Smooth muscle cell (in vitro differentiated cells): ENCODE measurements at regions not wholly inside any gene's neighbourhood (a gene's known extent, or its start where the extent isn't known, plus 50 kb on each side); places are given as distances from the start of the nearest gene placed in this dataset.
A peak's percentile ranks its signal among the peaks of the same experiment; 100 is the strongest.

Source experiments
- DNase-seq: peaks from one replicate; lab custom pipeline; 2025; ENCODE audit not compliant: unreplicated experiment; lab: John Stamatoyannopoulos, UW
- H2AFZ ChIP-seq: fragments of 200-600 bp; sonication (generic); 2 replicates; pipeline ENCODE4 v1.6.0; 2016; ENCODE audit warnings: antibody characterized with exemption, low read depth, mild to moderate bottlenecking
- H3F3A ChIP-seq: fragments of 200-600 bp; sonication (generic); 2 replicates; pipeline ENCODE4 v1.6.0; 2017; ENCODE audit warnings: antibody characterized with exemption, low read depth
- H3K27ac ChIP-seq: fragments of 200-600 bp; sonication (generic); 2 replicates; pipeline ENCODE4 v1.5.1; 2016; ENCODE audit warnings: low read depth, mild to moderate bottlenecking
- H3K27me3 ChIP-seq: fragments of 200-600 bp; sonication (generic); 2 replicates; pipeline ENCODE4 v1.6.1; 2016; ENCODE audit warnings: low read depth, mild to moderate bottlenecking
- H3K36me3 ChIP-seq: fragments of 200-600 bp; sonication (generic); 2 replicates; pipeline ENCODE4 v1.5.1; 2016; ENCODE audit warnings: low read depth
- H3K4me1 ChIP-seq: fragments of 200-600 bp; sonication (generic); 2 replicates; pipeline ENCODE4 v1.5.1; 2016; ENCODE audit warnings: low read depth
- H3K4me2 ChIP-seq: fragments of 200-600 bp; sonication (generic); 2 replicates; pipeline ENCODE4 v1.6.0; 2016; ENCODE audit warnings: mild to moderate bottlenecking
- H3K4me3 ChIP-seq: fragments of 200-600 bp; sonication (generic); 2 replicates; pipeline ENCODE4 v1.5.1; 2016; ENCODE audit warnings: mild to moderate bottlenecking
- H3K79me2 ChIP-seq: fragments of 200-600 bp; sonication (generic); 2 replicates; pipeline ENCODE4 v1.6.0; 2016; ENCODE audit warnings: low read depth, mild to moderate bottlenecking
- H3K9ac ChIP-seq: fragments of 200-600 bp; sonication (generic); 2 replicates; pipeline ENCODE4 v1.6.0; 2016; ENCODE audit warnings: low read depth
- H3K9me3 ChIP-seq: fragments of 200-600 bp; sonication (generic); replicated peaks from 2 replicates; pipeline ENCODE4 v1.5.1; 2016; ENCODE audit warnings: low read depth
- H4K20me1 ChIP-seq: fragments of 200-600 bp; sonication (generic); 2 replicates; pipeline ENCODE4 v1.6.0; 2016; ENCODE audit warnings: low read depth
- WGBS: methylation state at CpG from one replicate; pipeline ENCODE4 v1.1.7; 2016; ENCODE audit warnings: low lambda C conversion rate; 5-methylcytosine and 5-hydroxymethylcytosine counted together
- TF ChIP-seq, protein P1 (sequence below): fragments of 200-600 bp; sonication (generic); IDR thresholded peaks from 2 replicates; pipeline ENCODE4 v1.5.1; 2017; ENCODE audit warnings: borderline replicate concordance, mild to moderate bottlenecking, antibody characterized with exemption; ENCODE audit not compliant: insufficient read depth, poor library complexity, severe bottlenecking

DNA sequence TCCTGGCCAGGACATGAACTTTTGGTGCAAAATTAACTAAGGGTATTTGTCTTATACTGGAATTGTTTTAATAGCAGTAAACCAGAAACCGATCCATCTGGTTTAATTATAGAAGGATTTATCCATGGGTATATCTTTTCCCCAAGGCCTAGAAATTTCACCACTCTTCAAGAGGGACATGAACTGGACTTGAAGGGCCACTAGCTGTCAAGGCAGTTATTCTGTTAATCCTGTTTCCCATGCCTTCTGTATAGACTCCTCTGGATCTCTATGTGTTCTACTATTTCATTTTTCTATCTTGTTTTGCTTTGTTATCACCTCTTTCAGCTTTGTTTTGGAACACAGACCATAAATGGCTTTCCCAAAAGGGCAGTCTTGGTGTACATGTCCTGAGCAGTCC lies 467.6 kb downstream of the KIF4B start:
- Histone ChIP-seq H3K4me3 (no peak overlapping the region), H3F3A (peaks cover 6% of the 10 kb centered on the region), H3K4me2 (no peak overlapping the region), H3K9me3 (no peaks in the 10 kb centered on the region), H3K4me1 (no peaks in the 10 kb centered on the region), H3K27ac (no peak overlapping the region), H3K9ac (no peak overlapping the region), H3K27me3 (peaks cover 30% of the 10 kb centered on the region), H2AFZ (no peak overlapping the region), H4K20me1 (no peaks in the 10 kb centered on the region), H3K36me3 (no peaks in the 10 kb centered on the region), H3K79me2 (no peaks in the 10 kb centered on the region)
- WGBS, result 76% methylated on average over 1 of the region's 1 CpG
- no peak for DNase-seq
- TF ChIP-seq, protein P1, sequence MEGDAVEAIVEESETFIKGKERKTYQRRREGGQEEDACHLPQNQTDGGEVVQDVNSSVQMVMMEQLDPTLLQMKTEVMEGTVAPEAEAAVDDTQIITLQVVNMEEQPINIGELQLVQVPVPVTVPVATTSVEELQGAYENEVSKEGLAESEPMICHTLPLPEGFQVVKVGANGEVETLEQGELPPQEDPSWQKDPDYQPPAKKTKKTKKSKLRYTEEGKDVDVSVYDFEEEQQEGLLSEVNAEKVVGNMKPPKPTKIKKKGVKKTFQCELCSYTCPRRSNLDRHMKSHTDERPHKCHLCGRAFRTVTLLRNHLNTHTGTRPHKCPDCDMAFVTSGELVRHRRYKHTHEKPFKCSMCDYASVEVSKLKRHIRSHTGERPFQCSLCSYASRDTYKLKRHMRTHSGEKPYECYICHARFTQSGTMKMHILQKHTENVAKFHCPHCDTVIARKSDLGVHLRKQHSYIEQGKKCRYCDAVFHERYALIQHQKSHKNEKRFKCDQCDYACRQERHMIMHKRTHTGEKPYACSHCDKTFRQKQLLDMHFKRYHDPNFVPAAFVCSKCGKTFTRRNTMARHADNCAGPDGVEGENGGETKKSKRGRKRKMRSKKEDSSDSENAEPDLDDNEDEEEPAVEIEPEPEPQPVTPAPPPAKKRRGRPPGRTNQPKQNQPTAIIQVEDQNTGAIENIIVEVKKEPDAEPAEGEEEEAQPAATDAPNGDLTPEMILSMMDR, result no peak

DNA sequence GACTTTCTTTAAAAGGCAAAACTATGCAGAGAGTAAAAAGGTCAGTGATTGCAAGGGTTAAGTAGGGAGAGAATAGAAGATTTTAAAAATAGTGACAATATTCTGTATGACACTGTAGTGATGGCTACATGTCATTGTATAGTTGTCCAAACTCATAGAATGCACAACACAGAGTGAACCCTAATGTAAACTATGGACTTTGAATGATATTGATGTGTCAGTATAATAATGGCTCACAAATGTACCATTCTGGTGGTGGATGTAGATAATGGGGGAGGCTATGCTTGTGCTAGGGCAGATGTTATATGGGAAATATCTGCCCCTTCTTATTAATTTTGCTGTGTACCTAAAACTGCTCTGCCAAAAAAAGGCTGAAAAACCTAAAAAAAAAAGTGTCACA lies 468.9 kb downstream of the KIF4B start:
- Histone ChIP-seq H3K4me1 (no peaks in the 10 kb centered on the region), H3K27ac (no peak overlapping the region), H3K4me3 (no peak overlapping the region), H3F3A (peaks cover 6% of the 10 kb centered on the region), H3K79me2 (no peaks in the 10 kb centered on the region), H3K9me3 (no peaks in the 10 kb centered on the region), H3K27me3 (peaks cover 30% of the 10 kb centered on the region), H3K4me2 (no peak overlapping the region), H3K36me3 (no peaks in the 10 kb centered on the region), H3K9ac (no peak overlapping the region), H4K20me1 (no peaks in the 10 kb centered on the region), H2AFZ (no peak overlapping the region)
- DNase-seq, result no peak
- TF ChIP-seq, protein P1, result no peak

DNA sequence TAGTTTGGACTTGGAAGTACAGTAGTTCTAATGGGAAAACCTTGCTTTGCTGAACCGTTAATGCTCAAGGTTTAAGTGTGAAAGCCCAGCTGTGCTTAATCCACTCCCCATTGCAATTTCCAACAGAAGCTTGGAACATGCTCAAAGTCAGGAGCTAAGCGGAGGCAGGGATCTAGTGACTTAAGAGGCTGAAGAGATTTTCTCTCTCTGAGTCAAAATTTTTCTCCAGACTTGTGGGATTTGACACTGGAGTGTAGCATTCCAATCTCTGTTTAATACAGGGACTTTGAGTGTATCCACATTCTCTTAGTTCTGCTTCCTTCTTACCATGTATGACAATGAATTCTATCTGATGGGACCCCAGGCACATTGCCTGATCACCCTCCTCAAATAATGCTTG lies 471.8 kb downstream of the KIF4B start:
- 7% methylated on average over 2 of the region's 2 CpGs for WGBS
- TF ChIP-seq, protein P1, result no peak
- no peak for DNase-seq
- Histone ChIP-seq H3K9me3 (peaks cover 3% of the 10 kb centered on the region), H3F3A (peaks cover 6% of the 10 kb centered on the region), H3K27me3 (peaks cover 24% of the 10 kb centered on the region), H3K4me1 (no peaks in the 10 kb centered on the region), H3K9ac (no peak overlapping the region), H3K27ac (peak overlapping the region; percentile 35), H4K20me1 (no peaks in the 10 kb centered on the region), H3K36me3 (no peaks in the 10 kb centered on the region), H3K4me3 (no peak overlapping the region), H3K4me2 (peak overlapping the region; percentile 77), H2AFZ (no peak overlapping the region), H3K79me2 (no peaks in the 10 kb centered on the region)

DNA sequence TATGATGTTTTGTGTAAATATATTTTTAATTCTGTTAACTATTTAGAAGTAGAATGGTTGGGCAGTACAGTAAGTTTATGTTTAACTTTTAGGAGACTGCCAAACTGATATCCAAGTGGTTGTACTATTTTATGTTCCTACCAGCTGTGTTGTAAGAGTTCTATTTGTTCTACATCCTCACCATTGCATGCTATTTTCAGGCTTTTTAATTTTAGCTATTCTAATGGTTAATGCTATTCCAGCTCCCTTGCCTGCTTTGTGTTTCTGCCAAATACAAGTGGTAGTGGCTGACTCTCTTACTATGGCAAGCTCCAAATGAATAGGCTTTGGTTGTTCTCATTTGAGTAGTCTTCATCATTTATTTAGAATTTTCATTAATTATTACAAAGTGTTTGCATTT lies 476.4 kb downstream of the KIF4B start:
- no peak overlapping the region for H3K9ac ChIP-seq
- H2AFZ ChIP-seq, result no peak overlapping the region
- no peak overlapping the region for H3K27ac ChIP-seq
- DNase-seq, result no peak
- no peaks in the 10 kb centered on the region for H3K79me2 ChIP-seq
- no peak overlapping the region for H3K4me2 ChIP-seq
- H3K36me3 ChIP-seq, result no peaks in the 10 kb centered on the region
- H3F3A ChIP-seq, result peaks cover 6% of the 10 kb centered on the region
- no peaks in the 10 kb centered on the region for H4K20me1 ChIP-seq
- peaks cover 24% of the 10 kb centered on the region for H3K27me3 ChIP-seq
- H3K9me3 ChIP-seq, result peaks cover 3% of the 10 kb centered on the region
- TF ChIP-seq, protein P1, result no peak
- no peak overlapping the region for H3K4me3 ChIP-seq
- no peaks in the 10 kb centered on the region for H3K4me1 ChIP-seq
